Testis (tissue), 2 donors: ENCODE measurements at regions not wholly inside any gene's neighbourhood (a gene's known extent, or its start where the extent isn't known, plus 50 kb on each side); places are given as distances from the start of the nearest gene placed in this dataset.

Experiments
- POLR2A ChIP-seq: fragments of 450-650 bp; IDR thresholded peaks from one replicate; pipeline ENCODE4 v1.6.1; 2017; ENCODE audit warnings: antibody characterized with exemption, mild to moderate bottlenecking, moderate library complexity
- TF ChIP-seq, protein P1 (sequence below), 3 experiments: fragments of 450-650 bp in 2 of 3; fragments of 200-600 bp in 1 of 3; sonication (generic) in 1 of 3; IDR thresholded peaks; one replicate each; pipeline ENCODE4 v1.5.1; 2016 to 2019; ENCODE audit warnings: antibody characterized with exemption in 3 of 3, mild to moderate bottlenecking in 2 of 3, moderate library complexity in 1 of 3

- TF ChIP-seq, protein P1, sequence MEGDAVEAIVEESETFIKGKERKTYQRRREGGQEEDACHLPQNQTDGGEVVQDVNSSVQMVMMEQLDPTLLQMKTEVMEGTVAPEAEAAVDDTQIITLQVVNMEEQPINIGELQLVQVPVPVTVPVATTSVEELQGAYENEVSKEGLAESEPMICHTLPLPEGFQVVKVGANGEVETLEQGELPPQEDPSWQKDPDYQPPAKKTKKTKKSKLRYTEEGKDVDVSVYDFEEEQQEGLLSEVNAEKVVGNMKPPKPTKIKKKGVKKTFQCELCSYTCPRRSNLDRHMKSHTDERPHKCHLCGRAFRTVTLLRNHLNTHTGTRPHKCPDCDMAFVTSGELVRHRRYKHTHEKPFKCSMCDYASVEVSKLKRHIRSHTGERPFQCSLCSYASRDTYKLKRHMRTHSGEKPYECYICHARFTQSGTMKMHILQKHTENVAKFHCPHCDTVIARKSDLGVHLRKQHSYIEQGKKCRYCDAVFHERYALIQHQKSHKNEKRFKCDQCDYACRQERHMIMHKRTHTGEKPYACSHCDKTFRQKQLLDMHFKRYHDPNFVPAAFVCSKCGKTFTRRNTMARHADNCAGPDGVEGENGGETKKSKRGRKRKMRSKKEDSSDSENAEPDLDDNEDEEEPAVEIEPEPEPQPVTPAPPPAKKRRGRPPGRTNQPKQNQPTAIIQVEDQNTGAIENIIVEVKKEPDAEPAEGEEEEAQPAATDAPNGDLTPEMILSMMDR (IDR thresholded peaks at IDR 0.05): no peak
- no peak for TF ChIP-seq POLR2A
These were observed 184.6 kb upstream of the NRIP1 start for GRCh38 chr21:15249285-15249993.
